VCaP (cell line): ENCODE measurements at regions not wholly inside any gene's neighbourhood (a gene's known extent, or its start where the extent isn't known, plus 50 kb on each side); places are given as distances from the start of the nearest gene placed in this dataset.

Experiments
- H3K27ac ChIP-seq: fragments of 450-650 bp; 2 replicates; pipeline ENCODE4 v1.5.1; 2017
- CTCF ChIP-seq: fragments of 450-650 bp; conservative IDR thresholded peaks from 2 replicates; pipeline ENCODE4 v1.5.1; 2017; ENCODE audit warnings: mild to moderate bottlenecking, moderate library complexity

DNA sequence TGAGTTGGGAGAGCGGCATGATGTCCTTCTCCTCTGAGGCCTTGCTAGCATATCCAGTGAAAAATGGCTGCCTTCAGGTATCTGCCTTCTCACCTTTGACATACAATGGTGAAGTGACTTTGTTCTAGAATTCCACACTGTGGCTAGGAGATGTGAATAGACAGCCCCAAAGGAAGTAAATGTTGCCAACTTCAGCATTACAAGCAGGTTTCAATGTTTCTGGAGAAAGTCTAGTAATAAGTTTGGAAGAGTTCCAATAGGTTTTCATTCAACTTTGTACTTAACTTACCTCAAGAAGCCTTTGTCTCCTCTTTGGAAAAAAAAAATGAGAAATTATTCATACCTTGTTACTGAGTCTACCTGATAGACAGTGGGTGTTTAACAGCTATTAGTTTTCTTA lies 421.3 kb upstream of the MMADHC start:
- H3K27ac ChIP-seq: no peak overlapping the region
- no peak for TF ChIP-seq CTCF

- TF ChIP-seq CTCF: no peak
Measured at GRCh38 chr2:150007815-150008430, 420.3 kb upstream of the MMADHC start.

DNA sequence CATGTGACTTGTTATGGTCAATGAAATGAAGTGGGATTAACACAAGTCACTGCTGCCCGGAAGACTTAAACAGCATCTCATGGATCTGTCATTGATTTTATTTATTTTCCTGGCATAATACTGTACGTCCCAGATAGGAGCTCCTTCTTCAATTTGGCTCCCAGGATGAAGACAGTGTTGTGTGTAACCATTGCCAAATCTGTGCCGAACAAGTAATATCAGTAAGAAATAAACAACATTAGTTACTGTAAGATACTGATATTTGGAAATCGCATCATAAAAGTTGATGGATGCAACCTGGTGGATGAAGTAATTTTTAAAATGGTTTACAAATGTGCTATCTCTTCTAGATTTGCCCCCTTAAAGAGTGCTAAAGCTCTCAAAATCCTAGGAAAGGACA lies 419.0 kb upstream of the MMADHC start:
- H3K27ac ChIP-seq: no peak overlapping the region
- no peak for TF ChIP-seq CTCF

More at GRCh38 chr2:150007815-150008430, 420.3 kb upstream of the MMADHC start:
- H3K27ac ChIP-seq: no peak overlapping the region

GRCh38 chr2:150003544-150003943 lies 416.0 kb upstream of the MMADHC start:
- no peak overlapping the region for H3K27ac ChIP-seq
- TF ChIP-seq CTCF: no peak

DNA sequence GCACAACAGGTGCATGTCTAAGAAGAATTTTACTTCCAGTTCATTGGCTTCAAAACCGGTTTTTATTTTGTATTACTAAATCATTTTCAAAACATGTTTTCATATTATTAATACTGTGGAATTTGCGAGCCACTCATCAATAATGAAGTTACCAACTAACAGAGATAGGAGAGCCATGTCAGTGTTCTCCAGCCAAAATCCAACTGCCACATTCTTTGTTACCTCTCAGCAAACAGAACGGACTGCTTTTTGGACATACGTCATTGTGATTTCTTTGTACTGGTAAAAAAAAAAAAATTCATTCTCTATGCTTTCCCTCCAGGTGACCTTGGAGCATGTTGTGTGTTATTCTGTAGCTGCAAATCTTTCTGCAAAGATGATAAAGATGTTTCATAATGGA lies 414.2 kb upstream of the MMADHC start:
- H3K27ac ChIP-seq: no peak overlapping the region
- TF ChIP-seq CTCF: no peak

DNA sequence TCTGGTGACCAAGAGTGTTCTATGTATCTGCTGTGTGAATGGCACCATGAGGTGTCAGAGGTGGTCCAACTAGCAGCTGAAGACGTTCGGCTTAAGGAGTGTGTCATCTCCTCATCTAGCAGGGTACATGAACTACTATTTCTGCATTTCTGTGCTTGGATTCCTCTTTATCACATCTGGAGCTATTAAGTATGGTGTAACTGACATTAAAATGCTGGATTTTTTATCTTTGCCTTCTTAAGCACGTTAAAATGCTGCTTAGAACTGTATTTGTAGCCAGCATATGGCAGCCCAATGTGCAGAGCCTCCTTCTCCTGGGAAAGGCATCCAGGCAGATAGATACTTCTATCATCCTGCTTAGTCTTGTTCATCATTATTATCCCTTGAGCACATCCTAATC lies 409.3 kb upstream of the MMADHC start:
- no peak overlapping the region for H3K27ac ChIP-seq
- no peak for TF ChIP-seq CTCF

- no peak overlapping the region for H3K27ac ChIP-seq
Measured at GRCh38 chr2:149994057-149994728, 406.6 kb upstream of the MMADHC start.

More at GRCh38 chr2:149994057-149994728, 406.6 kb upstream of the MMADHC start:
- no peak for TF ChIP-seq CTCF
